Transverse colon (tissue), 4 donors: ENCODE measurements at regions not wholly inside any gene's neighbourhood (a gene's known extent, or its start where the extent isn't known, plus 50 kb on each side); places are given as distances from the start of the nearest gene placed in this dataset.

ENCODE experiments used
- EP300 ChIP-seq: sonication (generic); formaldehyde crosslinking; IDR thresholded peaks from one replicate; pipeline ENCODE4 v1.6.1; 2017; ENCODE audit warnings: antibody characterized with exemption, low read depth
- POLR2A ChIP-seq: fragments of 450-650 bp; IDR thresholded peaks from one replicate; pipeline ENCODE4 v1.6.1; 2016; ENCODE audit warnings: antibody characterized with exemption, mild to moderate bottlenecking, moderate library complexity
- POLR2AphosphoS5 ChIP-seq, 3 donors: sonication (generic); formaldehyde crosslinking; IDR thresholded peaks; one replicate each; pipeline ENCODE4 v1.6.1; 2016; ENCODE audit warnings: antibody characterized with exemption in 3 of 3
- TF ChIP-seq, protein P1 (sequence below), 5 experiments: fragments of 200-600 bp in 3 of 5; fragments of 450-650 bp in 2 of 5; sonication (generic) in 3 of 5; IDR thresholded peaks; 1 replicate in 2 of 5; 2 replicates in 3 of 5; pipeline ENCODE4 v1.5.1; 2016 to 2017; ENCODE audit warnings: antibody characterized with exemption in 5 of 5, inconsistent platforms in 3 of 5, mild to moderate bottlenecking in 2 of 5, moderate library complexity in 1 of 5

DNA sequence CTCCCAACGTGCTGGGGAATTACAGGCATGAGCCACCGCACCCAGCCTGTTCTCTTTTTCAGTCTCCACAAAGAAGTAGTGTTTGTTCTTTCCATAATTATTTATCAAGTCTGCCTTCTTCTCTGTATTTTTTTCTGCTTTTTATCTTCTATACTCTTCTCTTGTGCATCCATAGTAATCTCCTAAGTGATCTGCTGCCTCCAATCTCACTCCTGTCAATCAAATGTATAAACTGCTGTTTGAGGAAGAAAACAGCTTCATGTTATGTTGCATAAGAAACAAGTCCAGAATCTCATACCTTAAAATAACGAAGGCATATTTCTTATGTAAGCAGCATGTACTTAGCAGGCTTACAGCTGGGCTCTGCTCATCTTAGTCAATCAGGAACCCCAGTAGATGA lies 801.6 kb upstream of the NR2F2 start:
- TF ChIP-seq, protein P1, sequence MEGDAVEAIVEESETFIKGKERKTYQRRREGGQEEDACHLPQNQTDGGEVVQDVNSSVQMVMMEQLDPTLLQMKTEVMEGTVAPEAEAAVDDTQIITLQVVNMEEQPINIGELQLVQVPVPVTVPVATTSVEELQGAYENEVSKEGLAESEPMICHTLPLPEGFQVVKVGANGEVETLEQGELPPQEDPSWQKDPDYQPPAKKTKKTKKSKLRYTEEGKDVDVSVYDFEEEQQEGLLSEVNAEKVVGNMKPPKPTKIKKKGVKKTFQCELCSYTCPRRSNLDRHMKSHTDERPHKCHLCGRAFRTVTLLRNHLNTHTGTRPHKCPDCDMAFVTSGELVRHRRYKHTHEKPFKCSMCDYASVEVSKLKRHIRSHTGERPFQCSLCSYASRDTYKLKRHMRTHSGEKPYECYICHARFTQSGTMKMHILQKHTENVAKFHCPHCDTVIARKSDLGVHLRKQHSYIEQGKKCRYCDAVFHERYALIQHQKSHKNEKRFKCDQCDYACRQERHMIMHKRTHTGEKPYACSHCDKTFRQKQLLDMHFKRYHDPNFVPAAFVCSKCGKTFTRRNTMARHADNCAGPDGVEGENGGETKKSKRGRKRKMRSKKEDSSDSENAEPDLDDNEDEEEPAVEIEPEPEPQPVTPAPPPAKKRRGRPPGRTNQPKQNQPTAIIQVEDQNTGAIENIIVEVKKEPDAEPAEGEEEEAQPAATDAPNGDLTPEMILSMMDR (IDR thresholded peaks at IDR 0.05), result no peak
- no peak for TF ChIP-seq POLR2AphosphoS5 (IDR thresholded peaks at IDR 0.05)
- no peak for TF ChIP-seq POLR2A
- TF ChIP-seq EP300, result no peak
